ENCODE measurements at regions not wholly inside any gene's neighbourhood (a gene's known extent, or its start where the extent isn't known, plus 50 kb on each side); places are given as distances from the start of the nearest gene placed in this dataset.

DNA sequence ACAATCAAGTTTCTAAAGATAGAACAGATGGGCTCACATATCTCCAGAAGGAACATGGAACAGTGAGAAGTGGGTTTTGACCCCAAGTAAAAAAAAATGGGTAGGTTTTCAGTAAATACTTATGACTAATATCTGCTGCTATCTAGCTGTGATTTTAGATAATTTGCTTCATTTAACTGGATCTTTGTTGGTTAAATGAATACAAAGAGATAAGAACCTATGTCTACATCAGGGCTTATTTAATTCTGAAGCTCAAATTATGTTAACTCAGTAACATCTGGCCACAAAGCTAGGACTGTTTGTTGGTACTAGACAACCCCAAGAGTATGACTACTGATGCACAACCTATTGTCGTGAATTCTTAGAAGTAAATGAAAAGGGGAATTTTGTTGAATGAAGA lies 144.4 kb upstream of the SESN3 start:
- no peak for DNase-seq

DNA sequence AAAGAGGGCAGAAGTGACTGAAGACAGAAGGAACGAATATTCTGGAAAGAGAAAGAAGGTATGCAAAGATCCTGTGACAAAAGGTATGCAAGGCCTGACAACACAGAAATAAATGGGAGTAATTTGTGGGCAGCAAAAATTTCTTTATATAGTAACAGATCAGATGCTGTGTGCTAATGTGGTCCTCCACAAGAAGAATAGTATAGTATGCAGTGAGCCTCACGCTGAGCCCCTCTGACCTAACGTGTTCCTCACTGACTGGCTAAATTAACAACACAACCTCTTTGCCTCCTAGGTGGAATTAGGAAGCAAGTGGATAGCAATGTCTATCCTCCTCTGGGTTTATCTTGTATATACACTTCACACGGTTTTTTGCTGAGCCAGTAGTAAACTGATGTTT lies 143.1 kb upstream of the SESN3 start:
- DNase-seq, result no peak

DNA sequence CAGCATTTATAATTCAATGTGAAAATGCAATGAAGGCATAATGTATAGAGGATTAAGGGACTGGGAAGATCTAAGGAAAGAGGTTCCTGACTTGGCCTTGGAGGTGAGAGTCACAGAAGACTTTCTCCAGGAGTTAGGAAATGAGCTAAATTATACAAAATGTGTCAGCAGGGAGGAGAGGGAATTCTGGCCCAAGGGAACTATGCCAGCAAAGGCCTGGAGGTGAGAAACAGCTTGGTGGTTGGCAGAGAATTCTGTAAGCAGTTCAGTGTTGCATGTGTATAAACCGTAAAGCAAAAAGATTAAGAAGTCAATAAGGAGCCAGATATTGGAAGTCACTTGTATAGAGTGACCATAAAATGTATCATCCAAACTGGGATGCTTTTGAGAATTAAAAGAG lies 142.2 kb upstream of the SESN3 start:
- no peak for DNase-seq

DNA sequence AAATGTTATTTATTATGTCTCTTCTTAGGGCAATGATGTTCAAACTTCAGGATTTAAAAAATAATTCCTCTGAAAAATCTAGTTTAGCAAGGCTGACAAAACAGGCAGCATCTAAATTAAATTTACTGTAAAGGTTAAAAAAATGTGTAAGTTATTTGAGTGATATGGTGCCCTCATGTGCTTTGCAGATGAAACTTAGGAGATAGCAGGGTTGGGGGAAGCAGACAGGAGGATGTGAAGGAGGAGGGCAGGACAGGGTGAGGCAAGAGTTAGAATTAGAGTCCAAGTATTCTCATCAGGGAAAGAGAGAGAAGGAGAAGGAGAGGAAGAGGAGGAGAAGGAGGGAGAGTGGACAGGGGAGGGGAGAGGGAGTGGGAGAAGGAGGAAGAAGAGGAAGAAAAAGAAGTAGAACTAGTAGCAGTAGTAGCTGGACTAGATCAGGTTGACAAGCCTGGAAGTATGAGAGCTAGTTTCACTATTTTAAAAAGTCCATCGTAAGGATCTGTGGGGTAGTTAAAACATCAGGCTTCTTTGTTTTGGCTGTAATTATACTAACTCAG lies 141.2 kb upstream of the SESN3 start:
- no peak for DNase-seq

DNA sequence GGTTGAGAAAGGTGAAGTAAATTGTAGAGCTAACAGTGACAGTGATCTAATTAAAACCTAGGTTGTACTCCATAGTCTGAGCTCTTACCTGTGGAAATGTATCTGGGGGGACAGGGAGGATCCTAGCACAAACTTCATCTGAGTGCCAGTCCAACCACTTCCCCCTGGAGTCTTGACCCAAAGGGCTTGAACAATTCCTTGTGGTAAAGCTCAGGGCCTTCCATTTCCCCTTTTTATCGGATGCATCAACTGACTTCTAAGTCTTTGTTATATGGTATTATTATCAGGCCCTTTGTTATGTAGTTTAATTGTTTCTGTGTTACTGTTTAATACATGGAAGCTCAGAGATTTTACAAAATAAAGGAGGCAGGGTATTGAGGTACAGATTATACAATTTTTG lies 140.2 kb upstream of the SESN3 start:
- DNase-seq, result no peak

DNA sequence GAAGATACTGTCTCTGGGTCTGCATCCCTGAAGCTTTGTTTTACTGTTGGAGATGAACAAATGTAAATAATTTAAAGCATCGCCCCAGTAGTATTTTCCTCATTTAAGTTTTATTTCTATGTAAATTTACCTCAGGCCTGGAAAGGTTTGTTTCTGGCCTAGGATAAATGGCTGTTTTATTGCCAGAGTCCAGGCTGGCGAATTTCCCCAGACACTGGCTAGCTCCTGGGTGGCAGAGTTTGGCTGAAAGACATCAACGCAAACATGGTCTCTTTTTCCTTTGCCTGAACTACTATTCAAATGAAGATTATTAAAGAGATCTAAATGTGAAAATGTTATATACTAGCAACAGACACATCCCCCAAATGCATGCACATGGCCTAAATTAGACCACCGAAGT lies 136.7 kb upstream of the SESN3 start:
- no peak for DNase-seq

DNA sequence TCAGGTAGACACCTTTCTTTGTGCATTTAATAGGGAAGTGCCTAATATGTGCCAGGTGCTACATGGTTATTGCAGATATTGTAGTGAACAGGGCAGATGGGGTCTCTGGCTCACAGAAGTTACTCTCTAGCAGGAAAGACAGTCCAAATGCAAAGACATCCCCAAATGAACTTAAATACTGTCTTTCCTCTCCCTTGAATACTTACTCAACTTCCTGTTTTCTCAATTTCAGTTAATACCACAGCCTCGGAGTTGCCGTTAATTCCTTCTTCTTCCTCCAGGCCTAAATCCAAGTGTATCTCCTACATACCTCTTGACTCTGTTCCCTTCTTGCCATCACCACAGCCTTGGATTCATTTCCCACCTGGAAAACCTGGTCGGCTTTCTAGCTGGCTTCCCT lies 134.3 kb upstream of the SESN3 start:
- no peak for DNase-seq

DNA sequence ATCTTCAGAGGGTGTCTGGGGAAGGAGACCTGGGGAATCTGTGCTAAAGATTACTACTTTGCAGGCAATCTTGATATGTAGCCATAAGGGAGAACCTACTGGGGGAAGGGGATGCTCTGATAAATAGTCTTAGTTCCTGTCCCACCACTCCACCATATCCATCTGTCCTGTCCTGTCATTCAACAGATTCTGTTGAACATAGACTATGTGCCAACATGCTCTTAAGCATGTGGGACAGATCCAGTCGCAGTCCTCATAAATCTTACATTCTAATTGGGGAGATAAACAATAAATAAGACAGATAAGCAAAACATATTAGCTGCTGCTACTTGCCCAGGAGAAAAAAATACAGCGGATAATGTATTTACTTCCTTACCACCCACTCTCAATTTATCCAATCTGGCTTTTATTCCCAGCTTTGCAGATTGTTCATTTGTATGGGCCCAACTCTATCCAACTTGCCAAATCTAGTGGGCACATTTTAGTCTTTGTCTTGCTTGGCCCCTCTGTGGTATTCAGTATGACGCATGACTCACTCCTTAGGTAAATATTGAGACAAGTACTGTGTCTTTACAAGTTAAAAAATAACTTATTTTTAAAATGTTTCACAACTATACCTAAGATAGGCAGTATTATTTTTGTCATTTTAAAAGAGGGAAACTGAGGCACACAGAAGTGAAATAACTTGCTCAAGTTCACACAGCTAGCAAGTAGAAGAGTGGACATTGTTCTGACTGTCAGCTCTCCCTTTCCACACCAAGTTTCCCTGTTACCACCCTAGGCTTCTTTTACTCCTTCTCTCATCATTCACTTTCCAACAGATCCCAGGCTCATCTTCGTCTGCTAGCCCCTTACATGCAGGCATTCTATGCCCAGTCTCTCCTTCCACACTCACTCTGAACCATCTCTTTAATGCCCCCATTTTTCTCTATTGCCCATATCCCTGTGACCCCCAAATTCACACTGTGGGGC lies 133.6 kb upstream of the SESN3 start:
- DNase-seq, result no peak

DNA sequence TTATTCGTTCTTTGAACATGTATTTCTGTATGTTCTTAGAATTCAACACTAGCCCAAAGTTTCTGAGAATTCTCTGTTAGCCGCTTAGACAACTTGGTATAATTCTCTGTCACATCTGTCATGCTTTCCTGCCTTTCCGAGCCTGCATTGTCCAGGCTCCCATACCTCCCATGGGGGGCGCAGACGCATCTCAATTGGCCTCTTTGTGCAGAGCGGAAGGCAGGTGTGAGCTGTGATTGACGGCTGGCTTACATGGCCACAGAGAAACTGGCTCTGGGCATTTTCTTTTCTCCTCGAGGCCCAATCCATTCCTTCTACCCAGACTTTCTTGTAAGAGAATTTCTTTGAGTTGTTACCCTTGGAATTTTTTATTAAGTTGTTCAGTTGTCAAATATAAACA lies 132.7 kb upstream of the SESN3 start:
- no peak for DNase-seq

DNA sequence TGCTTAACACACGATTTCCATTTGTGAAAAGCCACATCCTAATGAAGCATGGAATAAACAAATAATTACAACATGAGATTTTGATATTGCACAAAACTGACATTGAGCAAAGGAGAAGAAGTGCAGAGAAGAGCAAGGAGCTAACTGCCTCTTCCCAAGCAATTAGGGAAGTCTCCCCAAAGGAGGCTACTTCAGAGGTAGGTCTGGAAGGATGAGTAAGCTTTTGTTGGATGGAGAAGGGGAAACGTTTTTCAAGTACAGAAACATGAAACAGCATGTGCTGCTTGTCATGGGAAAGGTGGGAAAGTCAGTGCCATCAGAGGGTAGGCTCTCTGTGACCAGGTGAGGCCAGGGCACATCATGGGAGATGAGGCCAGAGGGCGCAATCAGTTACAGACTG lies 132.2 kb upstream of the SESN3 start:
- DNase-seq, result no peak

DNA sequence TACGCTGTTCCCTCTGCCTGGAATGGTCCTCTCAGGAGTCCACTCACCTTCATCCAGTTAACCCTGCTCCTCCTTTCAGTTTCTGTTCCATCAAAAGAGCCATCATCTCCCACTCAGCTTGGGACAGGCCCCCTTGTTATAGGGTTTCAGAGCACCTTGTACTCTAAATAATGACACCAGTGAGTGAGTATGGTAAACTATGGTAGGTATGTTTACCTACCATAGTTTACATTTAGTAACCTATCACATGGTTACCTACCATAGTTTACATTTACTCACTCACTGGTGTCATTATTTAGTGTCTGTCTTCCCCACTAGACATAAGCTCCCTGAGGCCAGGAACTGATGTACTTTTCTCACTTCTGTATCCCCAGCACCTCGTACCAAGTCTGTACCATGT lies 130.2 kb upstream of the SESN3 start:
- DNase-seq, result no peak

DNA sequence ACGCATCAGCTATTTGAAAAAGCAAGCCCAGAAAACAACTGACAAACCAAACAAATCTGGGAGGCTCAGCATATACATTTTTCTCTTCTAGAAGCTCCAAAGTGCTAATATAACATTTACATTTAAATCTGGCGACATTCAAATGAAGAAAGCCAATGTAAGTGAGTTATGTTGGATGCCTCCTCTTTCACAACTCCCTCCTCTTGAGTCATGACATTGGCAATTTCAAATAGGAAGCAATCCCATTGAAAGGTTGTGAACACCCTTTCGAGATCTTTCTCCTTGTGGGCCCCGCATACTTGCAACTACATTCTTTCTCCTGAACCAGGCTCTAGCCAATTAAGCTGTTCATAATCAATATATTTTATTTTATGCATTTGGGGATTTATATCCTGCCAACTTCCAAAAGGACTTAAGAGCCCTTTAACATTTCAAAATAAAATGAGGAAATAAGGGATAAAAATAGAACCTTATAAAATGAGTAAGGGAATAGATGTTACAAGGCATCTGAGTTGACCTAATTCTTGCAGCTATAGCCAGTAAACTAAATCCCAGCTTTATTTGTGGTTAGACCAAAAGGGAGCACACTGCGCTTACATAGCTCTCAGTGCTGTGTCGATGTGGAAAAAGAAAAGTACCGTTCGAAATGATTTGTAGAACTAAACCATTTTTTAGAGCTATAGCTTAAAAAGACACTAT lies 129.5 kb upstream of the SESN3 start:
- DNase-seq, result no peak

DNA sequence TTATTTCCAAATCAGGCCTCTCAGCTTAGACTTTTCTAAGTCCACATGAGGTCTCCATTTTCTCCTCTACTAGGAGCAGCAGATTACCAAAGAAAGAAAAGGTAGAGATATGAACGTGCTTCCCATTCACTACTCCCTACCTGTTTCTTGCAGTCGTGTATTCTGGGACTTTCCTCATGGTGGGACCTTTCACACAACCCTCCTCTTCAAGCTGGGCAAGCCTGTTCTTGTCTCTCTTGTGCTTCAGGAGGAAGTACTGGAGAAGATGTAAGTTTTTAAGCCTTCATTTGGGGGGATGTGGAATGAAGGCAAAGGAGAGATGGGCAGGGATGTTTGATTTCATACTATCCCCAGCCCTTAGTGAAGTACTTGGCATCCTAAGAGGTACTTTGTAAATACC lies 128.8 kb upstream of the SESN3 start:
- DNase-seq, result no peak

DNA sequence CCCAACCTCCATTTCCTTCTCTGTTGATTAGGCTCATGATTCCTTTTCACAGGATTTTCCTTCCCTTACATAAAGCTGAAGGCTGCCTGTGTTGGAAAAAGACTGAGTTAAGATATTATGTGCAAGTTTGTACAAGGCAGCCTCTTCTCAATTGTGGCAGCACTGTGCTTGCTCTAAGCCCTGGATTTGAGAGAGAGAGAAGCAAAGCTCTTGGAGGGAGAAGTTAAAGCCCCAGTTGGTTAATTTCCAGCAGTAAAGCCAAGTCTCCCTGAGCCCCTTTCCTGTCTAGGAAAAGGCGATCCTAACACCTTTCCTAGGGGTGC lies 128.3 kb upstream of the SESN3 start:
- DNase-seq, result no peak

DNA sequence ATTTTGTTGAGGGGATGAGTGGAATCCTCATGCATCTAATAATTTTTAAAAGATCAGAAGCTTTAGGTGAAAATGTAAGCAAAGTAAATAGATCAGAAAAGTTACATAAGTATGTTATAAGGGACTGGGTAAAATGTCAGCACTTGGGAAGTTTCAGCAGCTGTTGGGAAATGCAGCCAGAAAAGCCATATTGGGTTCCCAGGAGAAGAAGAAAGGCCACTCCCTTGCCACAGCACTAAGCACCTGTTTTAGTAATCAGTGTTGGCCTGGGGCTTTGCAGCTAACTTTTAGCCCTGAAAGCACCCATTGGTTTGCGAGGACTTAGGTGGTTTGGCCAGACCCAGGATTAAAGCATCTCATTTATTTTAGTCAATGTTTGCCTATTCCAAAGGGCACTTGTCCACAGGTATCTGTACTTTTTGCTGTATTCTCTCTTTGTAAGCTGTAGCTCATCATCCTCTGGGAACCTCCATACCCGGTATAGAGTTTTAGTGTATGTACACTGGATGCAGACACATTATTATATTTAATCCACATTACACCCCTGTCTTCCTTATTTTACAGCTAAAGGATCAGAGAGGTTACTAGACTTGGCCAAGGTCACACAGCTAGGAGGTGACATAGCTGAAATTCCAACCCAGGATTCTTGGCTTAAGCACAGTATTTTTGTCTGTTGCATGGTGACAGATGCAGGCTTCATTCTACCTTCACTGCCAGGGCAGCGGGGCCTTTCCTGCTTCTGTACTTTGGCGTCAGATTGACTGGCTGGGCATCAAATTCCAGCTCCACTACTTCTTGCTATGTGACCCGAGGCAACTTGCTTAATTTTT lies 127.7 kb upstream of the SESN3 start:
- DNase-seq, result no peak

DNA sequence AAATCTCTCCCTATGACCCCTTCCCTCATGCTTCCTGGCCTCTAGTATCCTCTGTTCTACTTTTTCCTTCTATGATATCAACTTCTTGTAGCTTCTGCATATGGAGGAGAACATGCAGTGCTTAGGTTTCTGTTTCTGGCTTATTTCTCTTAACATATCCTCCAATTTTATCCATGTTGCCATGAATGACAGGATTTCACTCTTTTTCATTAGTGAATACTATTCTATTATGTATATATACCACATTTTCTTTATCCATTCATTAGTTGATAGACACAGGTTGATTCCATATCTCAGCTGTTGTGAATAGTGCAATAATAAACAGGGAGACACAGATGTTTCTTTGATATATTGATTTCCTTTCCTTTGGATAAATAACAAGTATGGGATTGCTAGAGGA lies 123.3 kb upstream of the SESN3 start:
- no peak for DNase-seq

DNA sequence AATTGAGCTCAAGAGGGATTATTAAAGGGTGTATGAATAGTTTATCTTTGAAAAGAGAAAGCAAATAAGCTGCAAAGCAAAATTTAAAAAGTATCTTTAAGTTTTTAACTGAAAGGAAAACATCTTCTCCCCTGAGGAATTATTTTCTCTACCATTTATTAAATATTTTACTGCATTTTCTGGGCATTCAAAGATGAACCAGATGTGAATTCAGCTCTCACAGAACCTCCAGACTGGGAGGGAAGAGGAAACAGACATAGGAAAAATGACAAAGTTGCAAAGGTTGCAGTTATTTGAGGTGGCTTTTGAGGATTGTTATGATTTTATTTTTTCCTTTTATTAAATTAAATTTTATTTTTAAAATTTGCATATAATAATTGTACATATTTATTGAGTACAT lies 122.7 kb upstream of the SESN3 start:
- no peak for DNase-seq

DNA sequence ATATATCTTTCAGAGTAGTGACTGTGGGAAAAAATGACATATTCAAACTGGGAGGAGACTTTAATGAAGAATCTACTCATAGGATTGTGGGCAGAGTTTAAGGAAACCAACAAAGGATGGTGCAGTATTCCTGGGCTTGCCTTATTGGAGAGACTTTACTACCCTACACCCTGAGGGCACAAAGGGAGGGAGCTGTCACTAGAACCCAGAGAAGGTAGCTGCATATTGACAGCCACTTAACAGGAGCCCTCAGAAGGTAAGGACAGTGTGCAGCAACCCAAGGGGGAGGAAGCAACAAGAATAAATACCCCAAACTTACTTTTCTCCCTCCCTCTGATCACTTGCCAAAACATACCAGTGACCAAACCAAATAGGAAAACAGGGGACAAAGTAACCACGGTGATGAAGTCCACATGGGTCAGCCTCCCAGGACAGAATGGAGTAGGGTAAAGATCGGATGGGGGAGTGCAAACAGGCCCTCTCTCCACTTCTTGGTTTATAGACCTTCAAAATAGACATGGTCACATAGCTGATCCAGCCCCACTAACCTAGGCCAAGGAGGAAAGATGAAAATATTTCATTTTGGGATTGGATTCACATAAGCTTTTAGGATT lies 121.8 kb upstream of the SESN3 start:
- DNase-seq, result no peak

DNA sequence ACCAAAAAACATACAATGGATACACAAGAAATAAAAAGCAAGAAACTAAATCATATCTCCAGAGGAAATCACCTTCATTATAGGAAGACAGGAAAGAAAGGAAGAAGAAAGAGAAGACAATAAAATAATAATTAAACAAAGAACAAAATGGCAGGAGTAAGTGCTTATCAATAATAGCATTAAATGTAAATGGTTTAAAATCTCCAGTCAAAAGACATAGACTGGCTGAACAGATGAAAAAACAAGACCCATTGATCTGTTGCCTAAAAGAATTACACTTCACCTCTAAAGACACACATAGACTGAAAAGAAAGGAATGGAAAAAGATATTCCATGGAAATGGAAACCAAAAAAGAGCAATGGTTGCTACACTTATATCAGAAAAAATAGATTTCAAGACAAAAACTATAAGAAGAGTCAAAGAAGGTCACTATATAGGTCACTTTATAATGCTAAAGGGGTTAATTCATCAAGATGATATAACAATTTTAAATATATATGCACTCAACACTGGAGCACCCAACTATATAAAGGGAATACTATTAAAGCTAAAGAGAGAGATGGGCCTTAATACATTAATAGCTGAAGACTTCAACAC lies 118.4 kb upstream of the SESN3 start:
- DNase-seq, result no peak

DNA sequence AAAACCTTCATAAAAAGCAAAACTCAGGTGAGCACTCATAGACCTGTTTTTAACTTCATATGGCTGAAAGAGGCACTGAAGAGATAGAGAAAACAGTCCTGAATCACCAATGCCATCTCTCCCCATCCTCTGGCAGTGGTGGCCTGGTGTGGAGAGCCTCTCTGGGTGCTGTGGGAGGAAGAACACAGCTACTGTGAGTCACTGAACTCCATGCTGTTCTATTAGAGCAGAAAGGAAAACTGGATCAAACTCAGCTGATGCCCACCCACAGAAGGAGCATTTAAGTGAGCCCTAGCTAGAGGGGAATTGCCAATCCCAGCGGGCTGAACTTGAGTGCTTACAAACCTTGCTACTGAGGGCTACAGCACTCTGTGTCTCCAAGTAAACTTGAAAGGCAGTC lies 115.3 kb upstream of the SESN3 start:
- DNase-seq, result no peak

DNA sequence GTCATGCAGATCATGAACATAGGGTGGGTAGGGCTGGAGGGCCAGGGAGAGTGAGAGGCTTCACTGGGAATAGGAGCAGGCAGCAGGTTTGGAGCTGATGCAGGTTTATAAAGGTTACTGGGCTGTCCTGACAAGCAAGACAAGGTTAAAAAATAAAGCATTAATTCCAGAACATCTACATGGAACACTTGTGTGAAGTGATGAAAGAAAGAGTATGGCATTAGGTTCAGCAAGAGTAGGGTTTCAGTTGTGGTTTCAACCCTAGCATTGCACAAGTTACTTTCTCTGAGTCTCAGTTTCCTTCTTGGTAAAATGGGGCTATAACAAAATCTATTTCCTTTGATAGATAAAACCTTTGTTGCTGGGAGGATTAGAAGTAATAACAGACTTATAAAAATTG lies 114.6 kb upstream of the SESN3 start:
- no peak for DNase-seq

DNA sequence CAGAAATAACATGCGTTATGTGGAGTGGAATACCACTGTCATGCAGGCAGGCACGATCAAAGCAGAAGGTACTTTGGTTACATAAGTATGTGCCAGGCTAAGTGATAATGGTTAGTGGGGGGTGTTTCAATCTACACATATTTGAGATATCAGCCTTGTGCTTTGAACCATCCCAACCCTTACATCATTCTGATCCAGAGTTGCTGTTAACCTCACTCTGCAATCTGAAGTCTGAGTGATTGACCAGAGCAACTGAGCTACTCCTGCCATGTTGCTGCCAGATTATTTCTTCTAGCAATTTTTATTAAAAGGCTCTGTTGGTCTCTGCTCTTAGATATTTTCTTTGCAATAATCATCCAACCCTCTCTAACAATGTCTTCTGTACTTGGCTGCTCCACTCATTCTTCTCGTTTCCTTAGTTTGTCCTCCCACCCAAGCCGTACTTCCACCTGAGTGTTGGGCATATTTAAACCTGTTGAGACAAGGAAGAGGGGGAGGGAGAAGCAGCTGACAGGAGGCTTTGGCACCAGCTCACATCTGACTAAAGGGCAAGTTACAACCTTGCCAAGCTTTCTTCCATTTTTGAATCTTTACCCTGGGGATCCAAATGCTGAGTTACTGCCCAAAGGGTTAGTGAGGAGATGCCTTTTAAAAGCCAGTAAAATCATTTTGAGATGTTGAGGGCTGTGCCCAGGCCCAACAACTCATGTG lies 114.1 kb upstream of the SESN3 start:
- DNase-seq, result no peak
